Stimulated activated naive B cell treated with anti-CD40 and anti-IgM and Interleukin-4, amounts not matched to agents 10 μg/mL and 1 μg/mL and 100 μg/mL, for 72 hours (primary cell): ENCODE measurements at regions not wholly inside any gene's neighbourhood (a gene's known extent, or its start where the extent isn't known, plus 50 kb on each side); places are given as distances from the start of the nearest gene placed in this dataset.
A peak's percentile ranks its signal among the peaks of the same experiment; 100 is the strongest.

ENCODE experiments used
- ATAC-seq, 2 donors: fragments of 150-1000 bp; cut with Tn5 transposase; replicated peaks; 2 replicates each; pipeline ENCODE4 v1.10.0; 2021; ENCODE audit warnings: moderate library complexity in 1 of 2
- DNase-seq: peaks from one replicate; pipeline ENCODE4 v3.0.0; 2021
- H3K27ac Mint-ChIP-seq: one replicate; pipeline ENCODE4 v1.8.0; 2022; ENCODE audit warnings: mild to moderate bottlenecking, mixed read lengths
- H3K27me3 Mint-ChIP-seq, 2 donors: one replicate each; pipeline ENCODE4 v1.8.0; 2022; ENCODE audit warnings: mixed read lengths in 2 of 2
- H3K36me3 Mint-ChIP-seq, 2 donors: one replicate each; pipeline ENCODE4 v1.8.0; 2022; ENCODE audit warnings: mixed read lengths in 2 of 2, mild to moderate bottlenecking in 1 of 2
- H3K4me1 Mint-ChIP-seq, 2 donors: one replicate each; pipeline ENCODE4 v1.8.0; 2022; ENCODE audit warnings: mixed read lengths in 2 of 2, mild to moderate bottlenecking in 1 of 2
- H3K4me3 Mint-ChIP-seq, 2 donors: one replicate each; pipeline ENCODE4 v1.8.0; 2022; ENCODE audit warnings: mild to moderate bottlenecking in 2 of 2, mixed read lengths in 2 of 2, moderate library complexity in 1 of 2
- H3K9me3 Mint-ChIP-seq, 2 donors: one replicate each; pipeline ENCODE4 v1.8.0; 2022; ENCODE audit warnings: mixed read lengths in 2 of 2, mild to moderate bottlenecking in 1 of 2

- Mint-ChIP-seq H3K4me3 (no peak overlapping the region), H3K9me3 (peaks cover 23 to 25% of the 10 kb centered on the region in 2 donors), H3K27ac (no peak overlapping the region), H3K36me3 (peaks cover 0 to 4% of the 10 kb centered on the region in 2 donors), H3K27me3 (peaks cover 35 to 50% of the 10 kb centered on the region in 2 donors), H3K4me1 (peaks cover 0 to 2% of the 10 kb centered on the region in 2 donors)
- DNase-seq (no peak), ATAC-seq (no peak)
Observed at GRCh38 chr16:66277311-66278070, 89.0 kb upstream of the CDH5 start.

- Mint-ChIP-seq H3K4me3 (no peak overlapping the region), H3K36me3 (peaks cover 0 to 4% of the 10 kb centered on the region in 2 donors), H3K4me1 (peaks cover under 1 to 2% of the 10 kb centered on the region in 2 donors), H3K27me3 (peaks cover 51 to 63% of the 10 kb centered on the region in 2 donors), H3K27ac (no peak overlapping the region), H3K9me3 (peaks cover 23 to 25% of the 10 kb centered on the region in 2 donors)
- DNase-seq (no peak), ATAC-seq (no peak)
Observed at GRCh38 chr16:66275775-66276428, 90.6 kb upstream of the CDH5 start.

GRCh38 chr16:66274335-66275110, 92.0 kb upstream of the CDH5 start:
- Mint-ChIP-seq H3K4me3 (no peak overlapping the region), H3K27me3 (peaks cover 50 to 59% of the 10 kb centered on the region in 2 donors), H3K9me3 (peaks cover 21 to 24% of the 10 kb centered on the region in 2 donors), H3K27ac (no peak overlapping the region), H3K4me1 (peaks cover 2 to 7% of the 10 kb centered on the region in 2 donors), H3K36me3 (peaks cover 0 to 4% of the 10 kb centered on the region in 2 donors)
- ATAC-seq: peak; percentile 49 to 57
- no peak for DNase-seq

- no peak overlapping the region for H3K27ac Mint-ChIP-seq
- H3K9me3 Mint-ChIP-seq: peaks cover 16 to 21% of the 10 kb centered on the region in 2 donors
- peaks cover 0 to 4% of the 10 kb centered on the region in 2 donors for H3K36me3 Mint-ChIP-seq
- H3K4me1 Mint-ChIP-seq: peaks cover 2 to 7% of the 10 kb centered on the region in 2 donors
- no peak for ATAC-seq
- no peak for DNase-seq
- peaks cover 51% of the 10 kb centered on the region in 2 donors for H3K27me3 Mint-ChIP-seq
- no peak overlapping the region for H3K4me3 Mint-ChIP-seq
Observed at GRCh38 chr16:66273644-66274334, 92.7 kb upstream of the CDH5 start.

- DNase-seq (no peak), ATAC-seq (no peak)
- Mint-ChIP-seq H3K27me3 (peaks cover 44 to 46% of the 10 kb centered on the region in 2 donors), H3K4me1 (peaks cover 2 to 7% of the 10 kb centered on the region in 2 donors), H3K27ac (no peak overlapping the region), H3K4me3 (no peak overlapping the region), H3K9me3 (peaks cover 13 to 15% of the 10 kb centered on the region in 2 donors), H3K36me3 (peaks cover 0 to 4% of the 10 kb centered on the region in 2 donors)
Observed at GRCh38 chr16:66273053-66273452, 93.4 kb upstream of the CDH5 start.

- Mint-ChIP-seq H3K4me3 (no peak overlapping the region), H3K27me3 (peaks cover 46% of the 10 kb centered on the region in 2 donors), H3K27ac (no peak overlapping the region), H3K9me3 (peaks cover 13 to 15% of the 10 kb centered on the region in 2 donors), H3K4me1 (peaks cover 2 to 7% of the 10 kb centered on the region in 2 donors), H3K36me3 (peaks cover 0 to 4% of the 10 kb centered on the region in 2 donors)
- ATAC-seq: no peak
- DNase-seq: no peak
Observed at GRCh38 chr16:66272461-66272860, 94.0 kb upstream of the CDH5 start.

GRCh38 chr16:66271074-66272060, 95.1 kb upstream of the CDH5 start:
- H3K27me3 Mint-ChIP-seq: peaks cover 51 to 57% of the 10 kb centered on the region in 2 donors
- no peak overlapping the region for H3K4me3 Mint-ChIP-seq
- H3K4me1 Mint-ChIP-seq: peaks cover 2 to 13% of the 10 kb centered on the region in 2 donors
- no peak overlapping the region for H3K27ac Mint-ChIP-seq
- peaks cover 13 to 15% of the 10 kb centered on the region in 2 donors for H3K9me3 Mint-ChIP-seq
- DNase-seq: no peak
- H3K36me3 Mint-ChIP-seq: peaks cover 0 to 4% of the 10 kb centered on the region in 2 donors
- ATAC-seq: no peak

GRCh38 chr16:66270333-66270927, 96.1 kb upstream of the CDH5 start:
- Mint-ChIP-seq H3K9me3 (peaks cover 4 to 8% of the 10 kb centered on the region in 2 donors), H3K4me3 (no peak overlapping the region), H3K27ac (no peak overlapping the region), H3K4me1 (peaks cover 2 to 17% of the 10 kb centered on the region in 2 donors), H3K36me3 (no peaks in the 10 kb centered on the region), H3K27me3 (peaks cover 59% of the 10 kb centered on the region in 2 donors)
- ATAC-seq (peak; percentile 76 to 80), DNase-seq (peak; percentile 35)

GRCh38 chr16:66269617-66270332, 96.7 kb upstream of the CDH5 start:
- H3K27me3 Mint-ChIP-seq: peaks cover 57 to 65% of the 10 kb centered on the region in 2 donors
- H3K27ac Mint-ChIP-seq: no peak overlapping the region
- peaks cover 2 to 17% of the 10 kb centered on the region in 2 donors for H3K4me1 Mint-ChIP-seq
- H3K9me3 Mint-ChIP-seq: peaks cover 2 to 4% of the 10 kb centered on the region in 2 donors
- H3K4me3 Mint-ChIP-seq: no peak overlapping the region
- ATAC-seq (no peak), DNase-seq (no peak)
- no peaks in the 10 kb centered on the region for H3K36me3 Mint-ChIP-seq

- Mint-ChIP-seq H3K36me3 (no peaks in the 10 kb centered on the region), H3K4me3 (no peak overlapping the region), H3K27me3 (peaks cover 41 to 58% of the 10 kb centered on the region in 2 donors), H3K9me3 (no peaks in the 10 kb centered on the region), H3K27ac (no peak overlapping the region), H3K4me1 (peaks cover 0 to 17% of the 10 kb centered on the region in 2 donors)
- DNase-seq (no peak), ATAC-seq (no peak)
Observed at GRCh38 chr16:66267292-66268014, 99.0 kb upstream of the CDH5 start.

GRCh38 chr16:66266436-66267291, 99.8 kb upstream of the CDH5 start:
- Mint-ChIP-seq H3K36me3 (no peaks in the 10 kb centered on the region), H3K4me3 (no peak overlapping the region), H3K9me3 (no peaks in the 10 kb centered on the region), H3K27me3 (peaks cover 33 to 50% of the 10 kb centered on the region in 2 donors), H3K4me1 (peaks cover 0 to 22% of the 10 kb centered on the region in 2 donors), H3K27ac (no peak overlapping the region)
- DNase-seq (no peak), ATAC-seq (no peak)
